ENCODE measurements at regions not wholly inside any gene's neighbourhood (a gene's known extent, or its start where the extent isn't known, plus 50 kb on each side); places are given as distances from the start of the nearest gene placed in this dataset.
"Not testable (repeated sequence)": the region's sequence is repeated elsewhere in the genome, so short reads cannot be mapped to it uniquely, and the experiment has no call there.

DNA sequence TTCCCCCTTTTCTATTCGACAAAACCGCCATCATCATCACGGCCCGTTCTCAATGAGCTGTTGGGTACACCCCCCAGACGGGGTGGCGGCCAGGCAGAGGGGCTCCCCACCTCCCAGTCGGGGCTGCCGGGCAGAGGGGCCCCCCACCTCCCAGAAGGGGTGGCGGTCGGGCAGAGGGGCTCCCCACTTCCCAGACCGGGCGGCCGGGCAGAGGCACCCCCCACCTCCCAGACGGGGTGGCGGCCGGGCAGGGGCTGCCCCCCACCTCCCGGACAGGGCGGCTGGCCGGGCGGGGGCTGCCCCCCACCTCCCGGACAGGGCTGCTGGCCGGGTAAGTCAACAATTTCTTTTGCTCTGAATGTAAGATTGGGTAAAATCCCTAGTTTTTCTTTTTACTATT, 1162.2 kb upstream of the CELF2 start:
- POLR2A ChIA-PET; H3K27ac Mint-ChIP-seq; DNase-seq; H3K27me3 Mint-ChIP-seq; intact Hi-C loops (cut with DNase I, micrococcal nuclease); H3K4me3 Mint-ChIP-seq; CTCF ChIA-PET; ATAC-seq; H3K4me1 Mint-ChIP-seq; H3K36me3 Mint-ChIP-seq (ENCODE audit: low read depth): not testable (repeated sequence)
- peaks cover 21% of the 10 kb centered on the region for H3K9me3 Mint-ChIP-seq (ENCODE audit: low read depth)

DNA sequence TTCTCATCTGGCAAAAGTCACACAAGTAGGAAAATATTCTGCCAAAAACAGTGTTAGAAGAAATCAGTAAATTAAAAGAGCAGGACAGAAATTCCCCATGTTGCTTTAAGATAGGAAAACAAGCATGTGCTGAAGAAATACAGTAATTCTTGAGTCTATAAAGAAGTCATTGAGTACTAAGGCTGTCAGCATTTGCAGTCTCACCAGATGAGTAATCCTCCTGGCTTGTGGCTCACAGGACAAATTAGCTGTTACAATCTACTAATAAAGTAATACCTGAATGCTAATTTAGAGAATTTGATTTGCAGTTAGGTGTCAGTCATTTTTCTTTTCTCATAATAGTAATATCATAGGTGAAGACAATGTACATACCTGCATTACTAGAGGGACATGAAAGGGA, 1158.9 kb upstream of the CELF2 start:
- Mint-ChIP-seq H3K27ac (no peak overlapping the region), H3K4me3 (no peak overlapping the region), H3K27me3 (no peaks in the 10 kb centered on the region), H3K4me1 (no peaks in the 10 kb centered on the region), H3K9me3 (ENCODE audit: low read depth) (peaks cover 7% of the 10 kb centered on the region), H3K36me3 (ENCODE audit: low read depth) (no peaks in the 10 kb centered on the region)
- intact Hi-C loops (cut with DNase I, micrococcal nuclease) = no loop called here
- ATAC-seq (no peak), DNase-seq (no peak)
- ChIA-PET CTCF (no interaction called here), POLR2A (no interaction called here)

DNA sequence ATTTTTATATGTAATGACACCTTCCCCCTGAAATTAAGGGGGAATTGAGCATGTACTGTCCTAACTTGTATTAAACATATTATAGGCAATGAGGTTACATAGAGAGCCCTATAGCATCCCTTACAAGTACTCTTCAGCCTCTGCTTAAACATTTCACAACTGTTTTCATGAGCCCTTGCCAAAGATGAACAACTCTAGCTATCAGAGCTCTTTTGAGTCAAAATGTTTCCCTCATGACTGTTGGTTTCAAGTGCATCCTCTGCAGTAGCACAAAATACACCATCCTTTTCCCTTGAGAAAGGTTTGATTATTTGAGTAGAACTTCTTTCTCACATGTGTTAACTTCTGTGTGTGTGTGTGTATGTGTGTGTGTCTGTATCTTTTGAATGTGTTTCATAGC, 1157.6 kb upstream of the CELF2 start:
- H3K4me1 Mint-ChIP-seq = no peaks in the 10 kb centered on the region
- no peak for ATAC-seq
- POLR2A ChIA-PET = no interaction called here

GRCh38 chr10:9863559-9864121, 1154.0 kb upstream of the CELF2 start:
- Mint-ChIP-seq H3K9me3 (ENCODE audit: low read depth) (no peaks in the 10 kb centered on the region), H3K27me3 (peaks cover 7% of the 10 kb centered on the region), H3K4me1 (no peaks in the 10 kb centered on the region), H3K36me3 (ENCODE audit: low read depth) (no peaks in the 10 kb centered on the region), H3K27ac (no peak overlapping the region), H3K4me3 (no peak overlapping the region)
- ChIA-PET CTCF (no interaction called here), POLR2A (no interaction called here)
- intact Hi-C loops (cut with DNase I, micrococcal nuclease) = no loop called here
- ATAC-seq (no peak), DNase-seq (no peak)

More for the DNA sequence above, 1157.6 kb upstream of the CELF2 start:
- H3K27me3 Mint-ChIP-seq = no peaks in the 10 kb centered on the region
- H3K9me3 Mint-ChIP-seq (ENCODE audit: low read depth) = peaks cover 5% of the 10 kb centered on the region
- no peak for DNase-seq
- intact Hi-C loops (cut with DNase I, micrococcal nuclease) = no loop called here
- H3K27ac Mint-ChIP-seq = no peak overlapping the region
- CTCF ChIA-PET = no interaction called here
- H3K36me3 Mint-ChIP-seq (ENCODE audit: low read depth) = no peaks in the 10 kb centered on the region
- no peak overlapping the region for H3K4me3 Mint-ChIP-seq

GRCh38 chr10:9868499-9868898, 1149.2 kb upstream of the CELF2 start:
- DNase-seq (no peak), ATAC-seq (no peak)
- Mint-ChIP-seq H3K36me3 (ENCODE audit: low read depth) (no peaks in the 10 kb centered on the region), H3K27me3 (peaks cover 10% of the 10 kb centered on the region), H3K4me1 (no peaks in the 10 kb centered on the region), H3K27ac (no peak overlapping the region), H3K9me3 (ENCODE audit: low read depth) (no peaks in the 10 kb centered on the region), H3K4me3 (no peak overlapping the region)
- intact Hi-C loops (cut with DNase I, micrococcal nuclease) = no loop called here
- ChIA-PET CTCF (no interaction called here), POLR2A (no interaction called here)

DNA sequence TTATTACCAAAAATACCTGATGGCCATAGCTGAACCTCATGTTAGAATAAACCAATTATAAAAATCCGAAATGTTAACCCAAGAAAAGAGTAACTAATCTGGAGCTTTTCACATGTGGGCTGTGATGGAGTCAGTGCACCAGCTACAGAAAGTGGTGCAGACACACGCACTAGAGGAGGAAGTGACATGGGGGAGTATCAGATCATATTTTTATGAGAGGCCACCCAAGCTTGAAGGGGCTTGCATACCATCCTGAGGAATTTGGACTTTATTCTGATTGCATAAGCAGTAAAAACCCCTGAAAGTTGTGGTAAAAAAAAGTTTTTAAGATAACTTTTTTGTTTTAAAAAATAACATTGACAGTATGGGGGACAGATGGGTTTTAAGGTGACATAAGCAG, 1148.5 kb upstream of the CELF2 start:
- POLR2A ChIA-PET = no interaction called here
- CTCF ChIA-PET = no interaction called here
- Mint-ChIP-seq H3K4me1 (no peaks in the 10 kb centered on the region), H3K36me3 (ENCODE audit: low read depth) (no peaks in the 10 kb centered on the region), H3K4me3 (no peak overlapping the region), H3K27ac (no peak overlapping the region), H3K9me3 (ENCODE audit: low read depth) (no peaks in the 10 kb centered on the region), H3K27me3 (peaks cover 10% of the 10 kb centered on the region)
- DNase-seq (no peak), ATAC-seq (no peak)
- intact Hi-C loops (cut with DNase I, micrococcal nuclease) = no loop called here

GRCh38 chr10:9869606-9870176, 1148.0 kb upstream of the CELF2 start:
- CTCF ChIA-PET = no interaction called here
- POLR2A ChIA-PET = no interaction called here
- no peaks in the 10 kb centered on the region for H3K9me3 Mint-ChIP-seq (ENCODE audit: low read depth)
- DNase-seq = no peak
- no peak overlapping the region for H3K4me3 Mint-ChIP-seq
- H3K4me1 Mint-ChIP-seq = no peaks in the 10 kb centered on the region
- H3K36me3 Mint-ChIP-seq (ENCODE audit: low read depth) = no peaks in the 10 kb centered on the region
- no peak for ATAC-seq
- H3K27me3 Mint-ChIP-seq = peaks cover 10% of the 10 kb centered on the region
- intact Hi-C loops (cut with DNase I, micrococcal nuclease) = no loop called here
- no peak overlapping the region for H3K27ac Mint-ChIP-seq

- ChIA-PET POLR2A (no interaction called here), CTCF (no interaction called here)
- H3K27ac Mint-ChIP-seq = no peak overlapping the region
- H3K27me3 Mint-ChIP-seq = no peaks in the 10 kb centered on the region
- DNase-seq (no peak), ATAC-seq (no peak)
- intact Hi-C loops (cut with DNase I, micrococcal nuclease) = no loop called here
- no peaks in the 10 kb centered on the region for H3K4me1 Mint-ChIP-seq
- no peak overlapping the region for H3K4me3 Mint-ChIP-seq
- no peaks in the 10 kb centered on the region for H3K36me3 Mint-ChIP-seq (ENCODE audit: low read depth)
- no peaks in the 10 kb centered on the region for H3K9me3 Mint-ChIP-seq (ENCODE audit: low read depth)
These were observed 1142.3 kb upstream of the CELF2 start for GRCh38 chr10:9875353-9875752.

GRCh38 chr10:9877978-9878377, 1139.7 kb upstream of the CELF2 start:
- H3K9me3 Mint-ChIP-seq (ENCODE audit: low read depth) = peaks cover 4% of the 10 kb centered on the region
- H3K27ac Mint-ChIP-seq = no peak overlapping the region
- POLR2A ChIA-PET = no interaction called here
- H3K27me3 Mint-ChIP-seq = no peaks in the 10 kb centered on the region
- no peak overlapping the region for H3K4me3 Mint-ChIP-seq
- CTCF ChIA-PET = no interaction called here
- intact Hi-C loops (cut with DNase I, micrococcal nuclease) = no loop called here
- H3K4me1 Mint-ChIP-seq = no peaks in the 10 kb centered on the region
- H3K36me3 Mint-ChIP-seq (ENCODE audit: low read depth) = no peaks in the 10 kb centered on the region
- ATAC-seq = no peak
- no peak for DNase-seq

DNA sequence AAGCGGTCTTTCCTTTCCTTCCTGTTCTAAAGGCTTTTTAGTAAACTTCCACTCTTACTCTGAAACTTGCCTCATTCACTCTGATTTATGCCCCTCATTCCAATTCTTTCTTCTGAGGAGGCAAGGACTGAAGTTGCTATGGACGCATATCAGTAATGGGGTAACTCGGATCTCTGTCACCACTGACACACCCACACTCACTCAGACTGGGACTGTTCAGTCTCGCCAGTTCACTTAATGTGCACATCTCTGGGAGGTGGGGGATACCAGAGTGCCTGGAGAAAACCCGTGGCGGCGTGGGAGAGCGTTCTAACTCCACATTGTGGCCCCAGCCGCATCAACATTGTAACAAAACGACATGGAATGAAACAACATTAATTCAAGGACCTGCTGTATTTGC, 1139.3 kb upstream of the CELF2 start:
- H3K27me3 Mint-ChIP-seq = no peaks in the 10 kb centered on the region
- peaks cover 7% of the 10 kb centered on the region for H3K9me3 Mint-ChIP-seq (ENCODE audit: low read depth)
- H3K4me1 Mint-ChIP-seq = no peaks in the 10 kb centered on the region
- intact Hi-C loops (cut with DNase I, micrococcal nuclease) = no loop called here
- ATAC-seq = no peak
- no peak for DNase-seq
- ChIA-PET CTCF (no interaction called here), POLR2A (no interaction called here)
- no peaks in the 10 kb centered on the region for H3K36me3 Mint-ChIP-seq (ENCODE audit: low read depth)
- no peak overlapping the region for H3K27ac Mint-ChIP-seq
- no peak overlapping the region for H3K4me3 Mint-ChIP-seq

GRCh38 chr10:9885761-9886160, 1131.9 kb upstream of the CELF2 start:
- Mint-ChIP-seq H3K4me1 (no peaks in the 10 kb centered on the region), H3K27me3 (peaks cover 4% of the 10 kb centered on the region), H3K9me3 (ENCODE audit: low read depth) (peaks cover 8% of the 10 kb centered on the region), H3K36me3 (ENCODE audit: low read depth) (no peaks in the 10 kb centered on the region), H3K4me3 (no peak overlapping the region), H3K27ac (no peak overlapping the region)
- ChIA-PET CTCF (no interaction called here), POLR2A (no interaction called here)
- no peak for DNase-seq
- ATAC-seq = no peak
- intact Hi-C loops (cut with DNase I, micrococcal nuclease) = no loop called here

DNA sequence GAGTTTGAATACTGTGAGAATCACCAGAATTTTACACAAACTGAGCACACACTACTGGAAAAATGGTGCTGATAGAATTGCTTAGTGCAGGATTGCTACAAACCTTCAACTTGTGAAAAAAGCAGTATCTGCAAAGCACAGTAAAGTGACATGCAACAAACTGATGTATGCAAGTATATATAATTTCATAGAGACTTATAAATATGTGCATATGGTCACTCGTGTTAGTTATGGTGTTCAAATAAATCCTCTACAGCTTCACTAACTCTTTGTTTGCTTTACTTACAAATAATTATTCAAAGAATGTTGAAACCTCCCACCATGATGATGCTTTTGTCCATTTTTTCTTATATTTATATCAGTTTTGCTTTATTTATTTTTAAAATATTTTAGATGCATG, 1130.9 kb upstream of the CELF2 start:
- no peaks in the 10 kb centered on the region for H3K4me1 Mint-ChIP-seq
- DNase-seq = no peak

DNA sequence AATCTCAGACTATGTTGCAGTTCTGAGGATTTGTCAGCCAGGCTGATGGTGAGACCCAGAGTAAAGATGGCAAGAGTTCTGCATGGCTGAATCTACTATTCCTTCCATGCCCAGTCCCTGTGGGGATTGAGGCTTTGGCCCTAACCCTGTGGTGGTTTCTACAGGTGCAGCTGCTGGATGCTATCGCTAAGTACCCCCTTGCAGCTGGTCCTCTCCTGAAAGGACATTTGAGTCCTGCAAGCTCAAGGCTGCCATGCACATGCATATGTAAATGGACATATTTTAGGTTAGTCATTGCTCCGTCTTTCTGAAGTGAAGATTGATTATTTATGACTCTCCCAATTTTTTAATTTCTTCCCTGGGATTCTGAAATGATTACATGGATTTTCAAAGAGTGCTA, 1122.2 kb upstream of the CELF2 start:
- Mint-ChIP-seq H3K4me3 (no peak overlapping the region), H3K9me3 (ENCODE audit: low read depth) (peaks cover 2% of the 10 kb centered on the region), H3K27ac (no peak overlapping the region), H3K4me1 (no peaks in the 10 kb centered on the region), H3K36me3 (ENCODE audit: low read depth) (no peaks in the 10 kb centered on the region), H3K27me3 (no peaks in the 10 kb centered on the region)
- ChIA-PET POLR2A (no interaction called here), CTCF (no interaction called here)
- intact Hi-C loops (cut with DNase I, micrococcal nuclease) = no loop called here
- ATAC-seq = no peak
- DNase-seq = no peak

More for the DNA sequence above, 1130.9 kb upstream of the CELF2 start:
- POLR2A ChIA-PET = no interaction called here
- CTCF ChIA-PET = interaction anchor here (0.7 kb wide), 1 partner anchor 13 kb away, joined by 3 read pairs; no protein-coding TSS in a partner anchor
- H3K9me3 Mint-ChIP-seq (ENCODE audit: low read depth) = peaks cover 8% of the 10 kb centered on the region
- H3K27me3 Mint-ChIP-seq = peaks cover 4% of the 10 kb centered on the region
- no peak for ATAC-seq
- H3K27ac Mint-ChIP-seq = no peak overlapping the region
- no peak overlapping the region for H3K4me3 Mint-ChIP-seq
- no peaks in the 10 kb centered on the region for H3K36me3 Mint-ChIP-seq (ENCODE audit: low read depth)
- intact Hi-C loops (cut with DNase I, micrococcal nuclease) = no loop called here
